ENCODE measurements at regions not wholly inside any gene's neighbourhood (a gene's known extent, or its start where the extent isn't known, plus 50 kb on each side); places are given as distances from the start of the nearest gene placed in this dataset.
"Not testable (repeated sequence)": the region's sequence is repeated elsewhere in the genome, so short reads cannot be mapped to it uniquely, and the experiment has no call there.

DNA sequence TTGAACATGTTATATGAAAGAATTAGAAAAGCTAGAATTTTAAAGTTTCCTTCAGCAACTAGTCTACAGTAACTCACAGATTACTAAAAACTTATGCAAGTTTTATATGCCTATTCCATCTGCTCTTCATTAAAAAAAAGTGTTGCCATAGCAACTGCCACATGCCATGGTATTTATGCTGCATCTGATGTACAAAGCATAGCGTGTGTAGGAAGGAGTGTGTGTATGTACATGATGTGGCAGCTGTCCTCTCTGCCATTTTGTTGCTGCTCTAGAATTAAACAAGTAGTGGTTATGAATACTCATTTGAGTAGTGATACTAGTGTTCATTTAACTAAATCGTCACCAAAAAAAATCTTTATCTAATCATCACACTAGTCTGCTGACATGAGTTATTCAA lies 593.5 kb downstream of the CETN3 start:
- no peak for TF ChIP-seq POLR2A (IDR thresholded peaks at IDR 0.05)
- TF ChIP-seq CTCF (IDR thresholded peaks at IDR 0.05), result no peak
- no peak for TF ChIP-seq POLR2AphosphoS5 (IDR thresholded peaks at IDR 0.05)
- no peak for DNase-seq (ENCODE audit: low spot score in 2 of 2)
- intact Hi-C loops (cut with DNase I; ENCODE audit: low total_unique reads), result no loop called here
- Histone ChIP-seq H3K27me3 (no peaks in the 10 kb centered on the region), H3K9me3 (no peaks in the 10 kb centered on the region), H3K27ac (no peak overlapping the region), H3K4me3 (no peak overlapping the region), H3K36me3 (no peaks in the 10 kb centered on the region), H3K4me1 (no peaks in the 10 kb centered on the region)

DNA sequence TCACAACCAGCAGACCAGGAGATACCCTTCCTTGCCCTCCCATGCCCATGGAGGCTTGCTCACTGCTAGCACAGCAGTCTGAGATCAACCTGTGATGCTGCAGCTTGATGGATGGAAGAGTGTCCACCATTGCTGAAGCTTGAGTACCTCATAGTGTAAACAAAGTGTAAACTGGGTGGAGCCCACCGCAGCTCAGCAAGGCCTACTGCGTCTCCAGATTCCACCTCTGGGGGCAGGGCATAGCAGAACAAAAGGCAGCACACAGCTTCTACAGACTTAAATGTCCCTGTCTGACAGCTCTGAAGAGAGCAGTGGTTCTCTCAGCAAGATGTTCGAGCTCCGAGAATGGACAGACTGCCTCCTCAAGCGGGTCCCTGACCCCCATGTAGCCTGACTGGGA lies 608.8 kb downstream of the CETN3 start:
- H3K4me1 ChIP-seq; H3K27ac ChIP-seq; intact Hi-C loops (cut with DNase I; ENCODE audit: low total_unique reads); H3K27me3 ChIP-seq; H3K36me3 ChIP-seq; H3K9me3 ChIP-seq; DNase-seq (ENCODE audit: low spot score in 2 of 2); H3K4me3 ChIP-seq: not testable (repeated sequence)

- not testable (repeated sequence) for H3K4me1 ChIP-seq; H3K36me3 ChIP-seq; DNase-seq (ENCODE audit: low spot score in 2 of 2); H3K4me3 ChIP-seq; H3K27ac ChIP-seq; H3K27me3 ChIP-seq
- peaks cover 7 to 16% of the 10 kb centered on the region in 2 donors for H3K9me3 ChIP-seq
- intact Hi-C loops (cut with DNase I; ENCODE audit: low total_unique reads), result loop anchor here (5.0 kb wide), 1 partner anchor 747 kb away; no protein-coding TSS in a partner anchor
These were observed 615.1 kb downstream of the CETN3 start for GRCh38 chr5:89794504-89794903.

DNA sequence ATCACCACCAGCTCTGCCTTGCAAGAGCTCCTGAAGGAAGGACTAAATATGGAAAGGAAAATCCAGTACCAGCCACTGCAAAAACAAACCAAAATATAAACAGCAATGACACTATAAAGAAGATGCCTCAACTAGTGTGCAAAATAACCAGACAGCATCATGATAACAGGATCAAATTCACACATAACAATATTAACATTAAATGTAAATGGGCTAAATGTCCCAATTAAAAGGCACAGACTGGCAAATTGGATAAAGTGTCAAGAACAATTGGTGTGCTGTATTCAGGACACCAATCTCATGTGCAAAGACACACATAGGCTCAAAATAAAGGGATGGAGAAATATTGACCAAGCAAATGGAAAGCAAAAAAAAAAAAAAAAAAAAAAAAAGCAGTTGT lies 629.8 kb downstream of the CETN3 start:
- H3K27ac ChIP-seq; DNase-seq (ENCODE audit: low spot score in 2 of 2); H3K4me3 ChIP-seq; intact Hi-C loops (cut with DNase I; ENCODE audit: low total_unique reads); H3K27me3 ChIP-seq; H3K4me1 ChIP-seq; H3K36me3 ChIP-seq: not testable (repeated sequence)
- peaks cover 22 to 23% of the 10 kb centered on the region in 2 donors for H3K9me3 ChIP-seq

DNA sequence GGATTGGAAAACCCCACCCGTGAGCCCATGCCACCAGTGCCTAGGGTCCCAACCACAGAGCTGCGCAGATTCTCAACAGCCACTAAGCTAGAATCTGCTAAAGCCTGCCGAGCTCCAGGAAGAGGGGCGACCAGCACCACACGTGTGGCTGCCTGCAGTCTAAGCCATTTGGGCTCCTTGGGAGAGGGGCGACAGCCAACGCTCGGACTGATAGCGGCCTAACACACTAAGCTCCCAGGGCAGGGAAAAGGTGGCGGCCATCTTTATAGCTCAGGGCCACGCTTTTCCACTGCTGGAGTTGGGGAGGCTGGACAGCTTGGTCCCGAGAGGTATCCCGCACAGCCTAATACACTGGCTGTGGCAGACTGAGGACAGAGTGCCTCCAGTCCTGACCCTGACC lies 631.8 kb downstream of the CETN3 start:
- Histone ChIP-seq H3K4me3 (no peak overlapping the region), H3K27ac (no peak overlapping the region), H3K4me1 (no peaks in the 10 kb centered on the region), H3K27me3 (no peaks in the 10 kb centered on the region), H3K36me3 (no peaks in the 10 kb centered on the region), H3K9me3 (peaks cover 22 to 23% of the 10 kb centered on the region in 2 donors)
- intact Hi-C loops (cut with DNase I; ENCODE audit: low total_unique reads), result no loop called here
- DNase-seq (ENCODE audit: low spot score in 2 of 2), result no peak
- TF ChIP-seq POLR2A (IDR thresholded peaks at IDR 0.05), result no peak
- TF ChIP-seq POLR2AphosphoS5 (IDR thresholded peaks at IDR 0.05), result no peak
- no peak for TF ChIP-seq CTCF (IDR thresholded peaks at IDR 0.05)

DNA sequence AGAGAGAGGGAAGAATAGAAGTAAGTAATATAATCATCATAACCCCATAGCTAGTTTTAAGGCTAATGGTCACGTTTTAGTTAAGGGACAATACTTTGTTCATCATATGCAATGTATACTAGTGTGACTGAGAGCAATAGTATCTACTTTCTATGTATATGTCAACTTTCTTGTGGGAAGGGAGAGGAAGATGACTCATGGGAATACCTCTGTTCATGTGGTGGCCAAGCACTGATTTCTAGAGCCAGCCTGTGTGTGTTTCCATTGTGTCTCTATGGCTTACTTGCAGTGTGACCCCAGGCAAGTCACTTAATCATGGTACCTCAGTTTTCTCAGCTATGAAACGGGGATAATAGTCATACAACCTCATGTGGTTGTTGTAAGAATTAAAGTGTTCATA lies 639.6 kb downstream of the CETN3 start:
- Histone ChIP-seq H3K9me3 (no peaks in the 10 kb centered on the region), H3K27ac (no peak overlapping the region), H3K4me3 (no peak overlapping the region), H3K27me3 (no peaks in the 10 kb centered on the region), H3K36me3 (no peaks in the 10 kb centered on the region), H3K4me1 (no peaks in the 10 kb centered on the region)
- TF ChIP-seq POLR2A (IDR thresholded peaks at IDR 0.05), result no peak
- no peak for TF ChIP-seq POLR2AphosphoS5 (IDR thresholded peaks at IDR 0.05)
- TF ChIP-seq CTCF (IDR thresholded peaks at IDR 0.05), result no peak
- DNase-seq (ENCODE audit: low spot score in 2 of 2), result no peak
- intact Hi-C loops (cut with DNase I; ENCODE audit: low total_unique reads), result no loop called here

DNA sequence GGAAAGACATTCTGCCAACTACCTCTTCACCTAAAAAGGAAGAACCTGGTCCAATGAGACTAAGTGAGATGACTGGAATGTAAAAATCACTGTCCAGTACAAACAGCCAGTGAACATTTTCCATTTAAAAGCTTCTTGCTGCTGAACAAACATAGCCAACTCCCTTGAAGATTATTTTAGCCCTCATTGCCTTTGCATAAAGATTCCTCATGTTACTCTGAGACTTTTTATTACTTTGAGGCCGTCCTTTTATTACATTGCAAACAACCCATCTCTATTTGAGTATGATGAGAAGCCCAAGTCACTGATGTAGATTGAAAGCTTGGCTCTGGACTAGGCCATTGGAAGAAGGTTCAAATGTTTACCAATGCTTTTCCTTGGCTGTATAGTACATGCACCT lies 649.8 kb downstream of the CETN3 start:
- H3K27me3 ChIP-seq, result no peaks in the 10 kb centered on the region

More for the DNA sequence above, 649.8 kb downstream of the CETN3 start:
- no peak overlapping the region for H3K4me3 ChIP-seq
- H3K4me1 ChIP-seq, result no peaks in the 10 kb centered on the region
- TF ChIP-seq POLR2A (IDR thresholded peaks at IDR 0.05), result no peak
- no peak for TF ChIP-seq POLR2AphosphoS5 (IDR thresholded peaks at IDR 0.05)
- TF ChIP-seq CTCF (IDR thresholded peaks at IDR 0.05), result no peak
- H3K27ac ChIP-seq, result no peak overlapping the region
- intact Hi-C loops (cut with DNase I; ENCODE audit: low total_unique reads), result loop anchor here (1.0 kb wide), 1 partner anchor 8 kb away; no protein-coding TSS in a partner anchor
- no peaks in the 10 kb centered on the region for H3K36me3 ChIP-seq
- no peaks in the 10 kb centered on the region for H3K9me3 ChIP-seq
- no peak for DNase-seq (ENCODE audit: low spot score in 2 of 2)
